Breast epithelium (tissue), 3 donors: ENCODE measurements at regions not wholly inside any gene's neighbourhood (a gene's known extent, or its start where the extent isn't known, plus 50 kb on each side); places are given as distances from the start of the nearest gene placed in this dataset.

ENCODE experiments used
- POLR2A ChIP-seq: fragments of 450-650 bp; IDR thresholded peaks from one replicate; pipeline ENCODE4 v1.6.1; 2016; ENCODE audit warnings: antibody characterized with exemption, mild to moderate bottlenecking, moderate library complexity
- TF ChIP-seq, protein P1 (sequence below), 3 donors: fragments of 450-650 bp; IDR thresholded peaks; one replicate each; pipeline ENCODE4 v1.5.1; 2016 to 2017; ENCODE audit warnings: antibody characterized with exemption in 3 of 3, mild to moderate bottlenecking in 3 of 3, moderate library complexity in 3 of 3

DNA sequence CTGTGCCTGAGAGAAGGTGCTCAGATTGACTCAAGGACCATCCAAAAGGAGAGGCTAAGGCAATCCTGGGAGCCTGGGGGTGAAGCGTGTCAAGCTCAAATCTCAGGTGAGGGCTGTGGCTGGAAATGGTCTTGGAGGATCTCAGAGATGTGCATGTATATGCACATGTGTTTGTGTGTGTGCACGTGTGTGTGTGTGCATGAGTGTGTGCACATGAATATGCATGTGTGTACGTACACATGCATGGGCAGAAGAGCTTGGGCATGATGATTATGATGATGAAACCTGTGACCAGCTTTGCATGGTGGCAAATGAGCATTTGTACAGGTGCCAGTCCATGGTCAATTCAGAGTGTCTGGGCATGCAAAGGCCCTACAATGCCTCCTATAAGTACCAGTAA is 326.6 kb downstream of the CXCL12 start:
- TF ChIP-seq, protein P1, sequence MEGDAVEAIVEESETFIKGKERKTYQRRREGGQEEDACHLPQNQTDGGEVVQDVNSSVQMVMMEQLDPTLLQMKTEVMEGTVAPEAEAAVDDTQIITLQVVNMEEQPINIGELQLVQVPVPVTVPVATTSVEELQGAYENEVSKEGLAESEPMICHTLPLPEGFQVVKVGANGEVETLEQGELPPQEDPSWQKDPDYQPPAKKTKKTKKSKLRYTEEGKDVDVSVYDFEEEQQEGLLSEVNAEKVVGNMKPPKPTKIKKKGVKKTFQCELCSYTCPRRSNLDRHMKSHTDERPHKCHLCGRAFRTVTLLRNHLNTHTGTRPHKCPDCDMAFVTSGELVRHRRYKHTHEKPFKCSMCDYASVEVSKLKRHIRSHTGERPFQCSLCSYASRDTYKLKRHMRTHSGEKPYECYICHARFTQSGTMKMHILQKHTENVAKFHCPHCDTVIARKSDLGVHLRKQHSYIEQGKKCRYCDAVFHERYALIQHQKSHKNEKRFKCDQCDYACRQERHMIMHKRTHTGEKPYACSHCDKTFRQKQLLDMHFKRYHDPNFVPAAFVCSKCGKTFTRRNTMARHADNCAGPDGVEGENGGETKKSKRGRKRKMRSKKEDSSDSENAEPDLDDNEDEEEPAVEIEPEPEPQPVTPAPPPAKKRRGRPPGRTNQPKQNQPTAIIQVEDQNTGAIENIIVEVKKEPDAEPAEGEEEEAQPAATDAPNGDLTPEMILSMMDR (IDR thresholded peaks at IDR 0.05): no peak
- no peak for TF ChIP-seq POLR2A
